ENCODE measurements at regions not wholly inside any gene's neighbourhood (a gene's known extent, or its start where the extent isn't known, plus 50 kb on each side); places are given as distances from the start of the nearest gene placed in this dataset.

GRCh38 chr18:41530970-41531369, 424.1 kb upstream of the PIK3C3 start:
- Histone ChIP-seq H3K9me3 (ENCODE audit: control insufficient read depth, insufficient read depth, low read length) (no peaks in the 10 kb centered on the region), H3K4me3 (ENCODE audit: low read depth, low read length) (no peak overlapping the region), H3K27me3 (ENCODE audit: control insufficient read depth, insufficient read depth, low read length) (no peaks in the 10 kb centered on the region), H3K27ac (ENCODE audit: low read depth, low read length) (no peak overlapping the region), H3K4me1 (ENCODE audit: control insufficient read depth, insufficient read depth, low read length) (no peaks in the 10 kb centered on the region), H3K36me3 (ENCODE audit: control insufficient read depth, insufficient read depth, low read length) (no peaks in the 10 kb centered on the region)
- no peak for DNase-seq (ENCODE audit: low read depth in 4 of 6, low spot score in 6 of 6)
- WGBS (ENCODE audit: insufficient coverage): no CpG with 5 or more reads among the region's 1 CpG

- H3K27ac ChIP-seq (ENCODE audit: low read depth, low read length): no peak overlapping the region
- no CpG with 5 or more reads among the region's 2 CpGs for WGBS (ENCODE audit: insufficient coverage)
Observed at GRCh38 chr18:41529093-41529492, 425.9 kb upstream of the PIK3C3 start.

GRCh38 chr18:41526054-41526453, 429.0 kb upstream of the PIK3C3 start:
- peak in 2 of 6 donors; percentile 34 to 52 for DNase-seq (ENCODE audit: low read depth in 4 of 6, low spot score in 6 of 6)
- H3K36me3 ChIP-seq (ENCODE audit: control insufficient read depth, insufficient read depth, low read length): no peaks in the 10 kb centered on the region
- H3K27me3 ChIP-seq (ENCODE audit: control insufficient read depth, insufficient read depth, low read length): no peaks in the 10 kb centered on the region
- no peaks in the 10 kb centered on the region for H3K4me1 ChIP-seq (ENCODE audit: control insufficient read depth, insufficient read depth, low read length)
- no peak overlapping the region for H3K4me3 ChIP-seq (ENCODE audit: low read depth, low read length)
- H3K9me3 ChIP-seq (ENCODE audit: control insufficient read depth, insufficient read depth, low read length): no peaks in the 10 kb centered on the region
- H3K27ac ChIP-seq (ENCODE audit: low read depth, low read length): no peak overlapping the region
- WGBS (ENCODE audit: insufficient coverage): no CpG with 5 or more reads among the region's 1 CpG

More at GRCh38 chr18:41529093-41529492, 425.9 kb upstream of the PIK3C3 start:
- Histone ChIP-seq H3K36me3 (ENCODE audit: control insufficient read depth, insufficient read depth, low read length) (no peaks in the 10 kb centered on the region), H3K4me3 (ENCODE audit: low read depth, low read length) (no peak overlapping the region), H3K9me3 (ENCODE audit: control insufficient read depth, insufficient read depth, low read length) (no peaks in the 10 kb centered on the region), H3K27me3 (ENCODE audit: control insufficient read depth, insufficient read depth, low read length) (no peaks in the 10 kb centered on the region), H3K4me1 (ENCODE audit: control insufficient read depth, insufficient read depth, low read length) (no peaks in the 10 kb centered on the region)
- no peak for DNase-seq (ENCODE audit: low read depth in 4 of 6, low spot score in 6 of 6)

- Histone ChIP-seq H3K27ac (ENCODE audit: low read depth, low read length) (no peak overlapping the region), H3K27me3 (ENCODE audit: control insufficient read depth, insufficient read depth, low read length) (no peaks in the 10 kb centered on the region), H3K4me3 (ENCODE audit: low read depth, low read length) (no peak overlapping the region), H3K9me3 (ENCODE audit: control insufficient read depth, insufficient read depth, low read length) (no peaks in the 10 kb centered on the region), H3K36me3 (ENCODE audit: control insufficient read depth, insufficient read depth, low read length) (no peaks in the 10 kb centered on the region), H3K4me1 (ENCODE audit: control insufficient read depth, insufficient read depth, low read length) (no peaks in the 10 kb centered on the region)
- no CpG with 5 or more reads among the region's 2 CpGs for WGBS (ENCODE audit: insufficient coverage)
- no peak for DNase-seq (ENCODE audit: low read depth in 4 of 6, low spot score in 6 of 6)
Observed at GRCh38 chr18:41524674-41525470, 430.2 kb upstream of the PIK3C3 start.

GRCh38 chr18:41517142-41517541, 437.9 kb upstream of the PIK3C3 start:
- Histone ChIP-seq H3K4me3 (ENCODE audit: low read depth, low read length) (no peak overlapping the region), H3K27ac (ENCODE audit: low read depth, low read length) (no peak overlapping the region), H3K36me3 (ENCODE audit: control insufficient read depth, insufficient read depth, low read length) (no peaks in the 10 kb centered on the region), H3K4me1 (ENCODE audit: control insufficient read depth, insufficient read depth, low read length) (no peaks in the 10 kb centered on the region), H3K27me3 (ENCODE audit: control insufficient read depth, insufficient read depth, low read length) (no peaks in the 10 kb centered on the region), H3K9me3 (ENCODE audit: control insufficient read depth, insufficient read depth, low read length) (no peaks in the 10 kb centered on the region)
- DNase-seq (ENCODE audit: low read depth in 4 of 6, low spot score in 6 of 6): no peak

GRCh38 chr18:41513438-41513837, 441.6 kb upstream of the PIK3C3 start:
- H3K4me1 ChIP-seq (ENCODE audit: control insufficient read depth, insufficient read depth, low read length): no peaks in the 10 kb centered on the region
- H3K9me3 ChIP-seq (ENCODE audit: control insufficient read depth, insufficient read depth, low read length): no peaks in the 10 kb centered on the region
- no peak overlapping the region for H3K4me3 ChIP-seq (ENCODE audit: low read depth, low read length)
- WGBS (ENCODE audit: insufficient coverage): no CpG with 5 or more reads among the region's 3 CpGs
- H3K27ac ChIP-seq (ENCODE audit: low read depth, low read length): no peak overlapping the region
- DNase-seq (ENCODE audit: low read depth in 4 of 6, low spot score in 6 of 6): no peak
- H3K27me3 ChIP-seq (ENCODE audit: control insufficient read depth, insufficient read depth, low read length): no peaks in the 10 kb centered on the region
- H3K36me3 ChIP-seq (ENCODE audit: control insufficient read depth, insufficient read depth, low read length): no peaks in the 10 kb centered on the region

GRCh38 chr18:41504316-41504715, 450.7 kb upstream of the PIK3C3 start:
- Histone ChIP-seq H3K4me1 (ENCODE audit: control insufficient read depth, insufficient read depth, low read length) (no peaks in the 10 kb centered on the region), H3K9me3 (ENCODE audit: control insufficient read depth, insufficient read depth, low read length) (no peaks in the 10 kb centered on the region), H3K36me3 (ENCODE audit: control insufficient read depth, insufficient read depth, low read length) (no peaks in the 10 kb centered on the region), H3K27me3 (ENCODE audit: control insufficient read depth, insufficient read depth, low read length) (no peaks in the 10 kb centered on the region), H3K4me3 (ENCODE audit: low read depth, low read length) (no peak overlapping the region), H3K27ac (ENCODE audit: low read depth, low read length) (no peak overlapping the region)
- WGBS (ENCODE audit: insufficient coverage): 100% methylated on average over 2 of the region's 3 CpGs
- DNase-seq (ENCODE audit: low read depth in 4 of 6, low spot score in 6 of 6): no peak

GRCh38 chr18:41501848-41502247, 453.2 kb upstream of the PIK3C3 start:
- no peak for DNase-seq (ENCODE audit: low read depth in 4 of 6, low spot score in 6 of 6)
- Histone ChIP-seq H3K27me3 (ENCODE audit: control insufficient read depth, insufficient read depth, low read length) (no peaks in the 10 kb centered on the region), H3K4me1 (ENCODE audit: control insufficient read depth, insufficient read depth, low read length) (no peaks in the 10 kb centered on the region), H3K9me3 (ENCODE audit: control insufficient read depth, insufficient read depth, low read length) (no peaks in the 10 kb centered on the region), H3K27ac (ENCODE audit: low read depth, low read length) (no peak overlapping the region), H3K4me3 (ENCODE audit: low read depth, low read length) (no peak overlapping the region), H3K36me3 (ENCODE audit: control insufficient read depth, insufficient read depth, low read length) (no peaks in the 10 kb centered on the region)
- 94% methylated on average over 2 of the region's 3 CpGs for WGBS (ENCODE audit: insufficient coverage)

- no peaks in the 10 kb centered on the region for H3K27me3 ChIP-seq (ENCODE audit: control insufficient read depth, insufficient read depth, low read length)
- no peak overlapping the region for H3K27ac ChIP-seq (ENCODE audit: low read depth, low read length)
- WGBS (ENCODE audit: insufficient coverage): no CpG with 5 or more reads among the region's 1 CpG
Observed at GRCh38 chr18:41499345-41499744, 455.7 kb upstream of the PIK3C3 start.

GRCh38 chr18:41490861-41491260, 464.2 kb upstream of the PIK3C3 start:
- Histone ChIP-seq H3K4me1 (ENCODE audit: control insufficient read depth, insufficient read depth, low read length) (no peaks in the 10 kb centered on the region), H3K36me3 (ENCODE audit: control insufficient read depth, insufficient read depth, low read length) (no peaks in the 10 kb centered on the region), H3K27ac (ENCODE audit: low read depth, low read length) (no peak overlapping the region), H3K27me3 (ENCODE audit: control insufficient read depth, insufficient read depth, low read length) (no peaks in the 10 kb centered on the region), H3K4me3 (ENCODE audit: low read depth, low read length) (no peak overlapping the region), H3K9me3 (ENCODE audit: control insufficient read depth, insufficient read depth, low read length) (no peaks in the 10 kb centered on the region)
- no peak for DNase-seq (ENCODE audit: low read depth in 4 of 6, low spot score in 6 of 6)
- WGBS (ENCODE audit: insufficient coverage): 100% methylated on average over 1 of the region's 1 CpG

More at GRCh38 chr18:41499345-41499744, 455.7 kb upstream of the PIK3C3 start:
- DNase-seq (ENCODE audit: low read depth in 4 of 6, low spot score in 6 of 6): no peak
- Histone ChIP-seq H3K4me1 (ENCODE audit: control insufficient read depth, insufficient read depth, low read length) (no peaks in the 10 kb centered on the region), H3K9me3 (ENCODE audit: control insufficient read depth, insufficient read depth, low read length) (no peaks in the 10 kb centered on the region), H3K36me3 (ENCODE audit: control insufficient read depth, insufficient read depth, low read length) (no peaks in the 10 kb centered on the region), H3K4me3 (ENCODE audit: low read depth, low read length) (no peak overlapping the region)
